ENCODE measurements at regions not wholly inside any gene's neighbourhood (a gene's known extent, or its start where the extent isn't known, plus 50 kb on each side); places are given as distances from the start of the nearest gene placed in this dataset.

DNA sequence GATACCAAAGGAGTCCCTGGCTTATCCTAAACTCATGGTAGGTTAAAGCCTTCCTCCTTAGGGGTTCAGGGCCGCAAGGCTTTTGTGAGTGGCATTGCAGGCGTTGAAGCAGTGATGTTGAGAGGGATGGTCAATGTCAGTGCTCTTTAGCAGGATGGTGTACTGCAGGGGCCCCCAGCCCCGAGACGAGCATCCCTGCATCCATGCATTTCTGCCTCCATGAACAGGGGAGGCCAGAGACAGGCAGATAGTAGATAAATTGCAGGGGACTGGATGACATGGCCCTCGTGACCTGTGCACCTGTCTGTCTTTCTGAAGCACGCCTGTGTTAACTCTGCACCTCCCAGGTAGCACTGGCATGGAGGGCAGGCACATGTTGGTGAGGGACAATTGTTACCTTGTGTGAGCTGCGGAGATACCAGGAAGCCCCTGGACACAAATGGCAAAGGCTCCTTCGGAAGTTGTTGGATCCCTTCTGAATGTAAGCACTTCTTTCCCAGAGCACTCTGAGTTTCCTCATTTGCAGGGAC, 133.5 kb downstream of the SNRPN start:
- TF ChIP-seq, protein P1, sequence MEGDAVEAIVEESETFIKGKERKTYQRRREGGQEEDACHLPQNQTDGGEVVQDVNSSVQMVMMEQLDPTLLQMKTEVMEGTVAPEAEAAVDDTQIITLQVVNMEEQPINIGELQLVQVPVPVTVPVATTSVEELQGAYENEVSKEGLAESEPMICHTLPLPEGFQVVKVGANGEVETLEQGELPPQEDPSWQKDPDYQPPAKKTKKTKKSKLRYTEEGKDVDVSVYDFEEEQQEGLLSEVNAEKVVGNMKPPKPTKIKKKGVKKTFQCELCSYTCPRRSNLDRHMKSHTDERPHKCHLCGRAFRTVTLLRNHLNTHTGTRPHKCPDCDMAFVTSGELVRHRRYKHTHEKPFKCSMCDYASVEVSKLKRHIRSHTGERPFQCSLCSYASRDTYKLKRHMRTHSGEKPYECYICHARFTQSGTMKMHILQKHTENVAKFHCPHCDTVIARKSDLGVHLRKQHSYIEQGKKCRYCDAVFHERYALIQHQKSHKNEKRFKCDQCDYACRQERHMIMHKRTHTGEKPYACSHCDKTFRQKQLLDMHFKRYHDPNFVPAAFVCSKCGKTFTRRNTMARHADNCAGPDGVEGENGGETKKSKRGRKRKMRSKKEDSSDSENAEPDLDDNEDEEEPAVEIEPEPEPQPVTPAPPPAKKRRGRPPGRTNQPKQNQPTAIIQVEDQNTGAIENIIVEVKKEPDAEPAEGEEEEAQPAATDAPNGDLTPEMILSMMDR (IDR thresholded peaks at IDR 0.05) = no peak
- TF ChIP-seq POLR2A (IDR thresholded peaks at IDR 0.05) = no peak
- intact Hi-C loops (cut with DNase I; ENCODE audit: low total_unique reads) = no loop called here
- H3K27me3 ChIP-seq = no peaks in the 10 kb centered on the region
- no peak overlapping the region for H3K27ac ChIP-seq
- H3K4me1 ChIP-seq = no peaks in the 10 kb centered on the region
- peaks cover 0 to 67% of the 10 kb centered on the region in 2 donors for H3K9me3 ChIP-seq
- H3K4me3 ChIP-seq = no peak overlapping the region
- DNase-seq = no peak
- H3K36me3 ChIP-seq = no peaks in the 10 kb centered on the region

GRCh38 chr15:25089577-25089976, 134.8 kb downstream of the SNRPN start:
- no peak overlapping the region for H3K27ac ChIP-seq
- TF ChIP-seq, protein P1 (IDR thresholded peaks at IDR 0.05) = no peak
- no peak for TF ChIP-seq POLR2A (IDR thresholded peaks at IDR 0.05)
- H3K27me3 ChIP-seq = no peaks in the 10 kb centered on the region
- no peak overlapping the region for H3K4me3 ChIP-seq
- DNase-seq = no peak
- no peaks in the 10 kb centered on the region for H3K36me3 ChIP-seq
- peaks cover 0 to 61% of the 10 kb centered on the region in 2 donors for H3K9me3 ChIP-seq
- no peaks in the 10 kb centered on the region for H3K4me1 ChIP-seq
- intact Hi-C loops (cut with DNase I; ENCODE audit: low total_unique reads) = no loop called here

DNA sequence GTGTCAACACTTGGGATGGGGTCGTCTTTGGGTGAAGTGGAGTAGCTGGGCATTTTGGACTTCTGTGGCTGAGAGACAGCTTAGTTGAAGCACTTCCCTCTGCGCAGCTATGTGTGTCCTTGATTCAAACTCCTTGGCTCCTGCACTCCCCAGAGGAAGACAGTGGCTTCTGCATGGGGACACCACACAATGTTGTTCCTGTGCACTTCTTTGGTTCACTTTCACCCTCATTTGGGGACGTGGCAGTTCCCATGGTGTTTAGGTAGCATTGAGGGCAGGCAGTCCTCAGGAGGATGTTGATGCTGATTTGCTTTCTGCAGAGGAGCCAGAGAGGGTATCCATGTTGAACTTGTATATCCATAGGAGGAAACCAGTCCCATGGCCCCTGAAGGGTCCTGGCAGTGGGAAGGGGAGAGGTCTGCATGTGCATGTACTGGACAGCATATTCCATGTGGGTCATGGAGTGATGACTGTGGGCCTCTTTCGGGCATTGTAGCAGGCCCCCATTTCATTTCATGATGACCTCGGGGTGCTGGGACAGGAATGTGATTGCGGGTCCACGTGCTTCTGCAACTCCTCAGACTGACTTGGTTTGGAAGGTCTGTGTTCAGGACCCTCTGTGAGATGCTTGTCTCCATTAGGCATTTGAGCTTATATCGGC, 135.4 kb downstream of the SNRPN start:
- Histone ChIP-seq H3K36me3 (no peaks in the 10 kb centered on the region), H3K9me3 (peaks cover 0 to 55% of the 10 kb centered on the region in 2 donors), H3K27me3 (no peaks in the 10 kb centered on the region), H3K4me1 (no peaks in the 10 kb centered on the region), H3K27ac (no peak overlapping the region), H3K4me3 (no peak overlapping the region)
- intact Hi-C loops (cut with DNase I; ENCODE audit: low total_unique reads) = no loop called here
- DNase-seq = no peak
- no peak for TF ChIP-seq POLR2A (IDR thresholded peaks at IDR 0.05)
- TF ChIP-seq, protein P1 (IDR thresholded peaks at IDR 0.05) = no peak

DNA sequence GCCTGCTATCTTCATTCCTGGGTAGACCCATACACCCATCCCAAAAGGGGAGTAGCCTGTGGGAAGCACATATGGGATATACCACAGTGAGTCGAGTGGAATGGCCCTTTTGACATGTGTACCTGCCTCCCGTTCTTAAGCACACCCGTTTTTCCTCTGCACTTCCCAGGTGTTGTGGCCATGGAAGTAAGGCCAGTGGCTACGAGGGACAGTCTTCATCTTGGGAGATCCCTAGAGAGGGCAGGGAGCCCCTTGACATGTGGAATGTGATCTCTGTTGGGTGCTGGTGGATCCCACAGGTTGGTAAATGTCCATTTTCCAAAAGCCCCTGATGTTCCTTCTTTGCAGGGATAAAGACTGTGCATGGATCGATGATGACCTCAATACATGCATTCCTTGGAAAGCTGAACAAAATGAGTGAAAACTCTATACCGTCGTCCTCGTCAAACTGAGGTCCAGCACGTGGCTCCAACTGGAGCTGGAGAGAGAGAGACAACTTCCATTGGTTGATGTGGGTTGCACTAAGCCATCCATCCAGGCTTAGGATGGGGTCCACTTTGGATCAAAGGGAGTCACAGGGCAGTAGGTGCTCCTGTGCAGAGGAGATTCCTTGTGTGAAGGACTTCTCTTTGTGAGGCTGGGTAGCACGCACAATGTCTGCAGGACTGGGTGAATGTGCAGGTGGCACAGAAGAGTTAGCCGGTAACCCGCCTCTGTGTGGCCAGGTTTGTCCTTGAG, 136.8 kb downstream of the SNRPN start:
- no peaks in the 10 kb centered on the region for H3K4me1 ChIP-seq
- no peaks in the 10 kb centered on the region for H3K27me3 ChIP-seq
- no peaks in the 10 kb centered on the region for H3K36me3 ChIP-seq
- H3K4me3 ChIP-seq = no peak overlapping the region
- TF ChIP-seq, protein P1 (IDR thresholded peaks at IDR 0.05) = no peak
- TF ChIP-seq POLR2A (IDR thresholded peaks at IDR 0.05) = no peak
- no peak for DNase-seq
- intact Hi-C loops (cut with DNase I; ENCODE audit: low total_unique reads) = no loop called here
- no peak overlapping the region for H3K27ac ChIP-seq
- peaks cover 0 to 55% of the 10 kb centered on the region in 2 donors for H3K9me3 ChIP-seq

DNA sequence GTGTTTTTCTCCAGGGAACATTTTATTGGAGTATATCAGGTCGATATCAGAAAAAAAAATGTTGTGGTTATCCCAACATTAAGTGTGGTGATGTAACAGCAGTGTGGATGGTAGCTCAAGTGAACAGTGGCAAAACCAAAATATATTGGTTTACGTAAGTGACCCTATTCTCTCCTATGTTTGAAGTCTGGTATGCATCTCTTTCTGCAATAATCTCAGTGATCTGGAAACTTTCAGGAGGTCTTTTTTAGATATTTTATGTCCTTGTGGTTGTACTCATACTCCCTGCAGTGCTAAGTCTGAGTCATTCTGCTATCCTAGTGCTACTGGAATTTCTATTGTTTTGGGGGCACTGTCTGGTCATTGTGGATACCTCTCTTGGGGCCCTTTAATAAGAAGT, 137.9 kb downstream of the SNRPN start:
- H3K9me3 ChIP-seq = peaks cover 0 to 49% of the 10 kb centered on the region in 2 donors
- intact Hi-C loops (cut with DNase I; ENCODE audit: low total_unique reads) = no loop called here

More for the DNA sequence above, 137.9 kb downstream of the SNRPN start:
- no peaks in the 10 kb centered on the region for H3K27me3 ChIP-seq
- no peak for DNase-seq
- no peak overlapping the region for H3K27ac ChIP-seq
- no peaks in the 10 kb centered on the region for H3K36me3 ChIP-seq
- H3K4me1 ChIP-seq = no peaks in the 10 kb centered on the region
- no peak overlapping the region for H3K4me3 ChIP-seq
- TF ChIP-seq, protein P1 (IDR thresholded peaks at IDR 0.05) = no peak
- TF ChIP-seq POLR2A (IDR thresholded peaks at IDR 0.05) = no peak

Data from uterus (tissue), 3 donors.